ENCODE measurements at regions not wholly inside any gene's neighbourhood (a gene's known extent, or its start where the extent isn't known, plus 50 kb on each side); places are given as distances from the start of the nearest gene placed in this dataset.

GRCh38 chr3:81911221-81911620, 149.8 kb upstream of the GBE1 start:
- Histone ChIP-seq H3K4me3 (ENCODE audit: control insufficient read depth in 2 of 3, extremely low read depth in 1 of 3, insufficient read depth in 2 of 3, low read depth in 1 of 3, low read length in 3 of 3) (no peak overlapping the region), H3K27me3 (ENCODE audit: control insufficient read depth, extremely low read depth, insufficient read depth, low read length) (no peaks in the 10 kb centered on the region), H3K9me1 (ENCODE audit: control insufficient read depth, extremely low read depth, insufficient read depth, low read length) (no peaks in the 10 kb centered on the region), H3K4me1 (ENCODE audit: control insufficient read depth, extremely low read depth, insufficient read depth, low read length) (no peaks in the 10 kb centered on the region), H3K27ac (ENCODE audit: control insufficient read depth, insufficient read depth, low read length) (no peak overlapping the region), H4K20me1 (ENCODE audit: control insufficient read depth, extremely low read depth, insufficient read depth, low read length) (no peaks in the 10 kb centered on the region), H2AFZ (ENCODE audit: control insufficient read depth, low read length) (no peak overlapping the region), H3K79me2 (ENCODE audit: control insufficient read depth, insufficient read depth, low read length) (no peaks in the 10 kb centered on the region), H3K9me3 (ENCODE audit: control insufficient read depth, low read depth, low read length) (no peaks in the 10 kb centered on the region), H3K4me2 (ENCODE audit: control insufficient read depth, extremely low read depth, insufficient read depth, low read depth, low read length) (no peak overlapping the region), H3K36me3 (ENCODE audit: control insufficient read depth in 2 of 2, extremely low read depth in 1 of 2, insufficient read depth in 2 of 2, low read length in 2 of 2) (no peaks in the 10 kb centered on the region), H3K9ac (ENCODE audit: control insufficient read depth, extremely low read depth, insufficient read depth, low read length) (no peak overlapping the region)
- TF ChIP-seq CTCF (optimal IDR thresholded peaks at IDR 0.05 in 1 of 3, IDR thresholded peaks at IDR 0.05 in 1 of 3, conservative IDR thresholded peaks at IDR 0.05 in 1 of 3; ENCODE audit: extremely low read depth in 1 of 3, insufficient read depth in 2 of 3, low read length in 3 of 3) (no peak), EZH2 (IDR thresholded peaks at IDR 0.05; ENCODE audit: low read length) (no peak)
- DNase-seq (ENCODE audit: low read depth, low spot score) (no peak), FAIRE-seq (no peak)
- dilution Hi-C loops (cut with MboI; ENCODE audit: extremely low pct_ligation_motif_present, low sequenced_read_pairs): no loop called here

GRCh38 chr3:81910244-81910852, 148.9 kb upstream of the GBE1 start:
- H3K27ac ChIP-seq (ENCODE audit: control insufficient read depth, insufficient read depth, low read length): no peak overlapping the region
- no peaks in the 10 kb centered on the region for H3K9me1 ChIP-seq (ENCODE audit: control insufficient read depth, extremely low read depth, insufficient read depth, low read length)
- no peak overlapping the region for H2AFZ ChIP-seq (ENCODE audit: control insufficient read depth, low read length)
- H3K27me3 ChIP-seq (ENCODE audit: control insufficient read depth, extremely low read depth, insufficient read depth, low read length): no peaks in the 10 kb centered on the region
- H4K20me1 ChIP-seq (ENCODE audit: control insufficient read depth, extremely low read depth, insufficient read depth, low read length): no peaks in the 10 kb centered on the region
- no peak overlapping the region for H3K4me2 ChIP-seq (ENCODE audit: control insufficient read depth, extremely low read depth, insufficient read depth, low read depth, low read length)
- no peak overlapping the region for H3K9ac ChIP-seq (ENCODE audit: control insufficient read depth, extremely low read depth, insufficient read depth, low read length)
- TF ChIP-seq EZH2 (IDR thresholded peaks at IDR 0.05; ENCODE audit: low read length) (no peak), CTCF (optimal IDR thresholded peaks at IDR 0.05 in 1 of 3, IDR thresholded peaks at IDR 0.05 in 1 of 3, conservative IDR thresholded peaks at IDR 0.05 in 1 of 3; ENCODE audit: extremely low read depth in 1 of 3, insufficient read depth in 2 of 3, low read length in 3 of 3) (peak; percentile 66 to 74 (median 67))
- no peaks in the 10 kb centered on the region for H3K9me3 ChIP-seq (ENCODE audit: control insufficient read depth, low read depth, low read length)
- FAIRE-seq: peak; percentile 26
- DNase-seq (ENCODE audit: low read depth, low spot score): peak; percentile 1
- no peaks in the 10 kb centered on the region for H3K79me2 ChIP-seq (ENCODE audit: control insufficient read depth, insufficient read depth, low read length)
- no peaks in the 10 kb centered on the region for H3K36me3 ChIP-seq (ENCODE audit: control insufficient read depth in 2 of 2, extremely low read depth in 1 of 2, insufficient read depth in 2 of 2, low read length in 2 of 2)
- H3K4me1 ChIP-seq (ENCODE audit: control insufficient read depth, extremely low read depth, insufficient read depth, low read length): no peaks in the 10 kb centered on the region
- H3K4me3 ChIP-seq (ENCODE audit: control insufficient read depth in 2 of 3, extremely low read depth in 1 of 3, insufficient read depth in 2 of 3, low read depth in 1 of 3, low read length in 3 of 3): no peak overlapping the region
- dilution Hi-C loops (cut with MboI; ENCODE audit: extremely low pct_ligation_motif_present, low sequenced_read_pairs): no loop called here

All from keratinocyte (primary cell).